NCI-H2171 treated with DMSO at 0.1 percent for 48 hours (cell line): ENCODE measurements at regions not wholly inside any gene's neighbourhood (a gene's known extent, or its start where the extent isn't known, plus 50 kb on each side); places are given as distances from the start of the nearest gene placed in this dataset.
"Not testable (repeated sequence)": the region's sequence is repeated elsewhere in the genome, so short reads cannot be mapped to it uniquely, and the experiment has no call there.

Experiments
- DNase-seq: peaks from one replicate; lab custom pipeline; 2025; lab: John Stamatoyannopoulos, UW

GRCh38 chr21:15431053-15431452, 298.7 kb upstream of the USP25 start:
- DNase-seq = no peak

- DNase-seq = no peak
Measured at GRCh38 chr21:15433091-15433490, 296.7 kb upstream of the USP25 start.

- DNase-seq = no peak
Measured at GRCh38 chr21:15434163-15434905, 295.4 kb upstream of the USP25 start.

GRCh38 chr21:15436031-15436430, 293.8 kb upstream of the USP25 start:
- DNase-seq = no peak

GRCh38 chr21:15437883-15438282, 291.9 kb upstream of the USP25 start:
- no peak for DNase-seq

GRCh38 chr21:15439726-15440125, 290.1 kb upstream of the USP25 start:
- no peak for DNase-seq

- DNase-seq = no peak
Measured at GRCh38 chr21:15441060-15441493, 288.7 kb upstream of the USP25 start.

- DNase-seq = no peak
Measured at GRCh38 chr21:15441992-15442391, 287.8 kb upstream of the USP25 start.

GRCh38 chr21:15442743-15443469, 286.9 kb upstream of the USP25 start:
- DNase-seq = no peak

GRCh38 chr21:15443740-15444117, 286.1 kb upstream of the USP25 start:
- no peak for DNase-seq

- DNase-seq = no peak
Measured at GRCh38 chr21:15444118-15444960, 285.4 kb upstream of the USP25 start.

- DNase-seq = no peak
Measured at GRCh38 chr21:15445327-15445726, 284.5 kb upstream of the USP25 start.

GRCh38 chr21:15446223-15446622, 283.6 kb upstream of the USP25 start:
- DNase-seq = no peak

- no peak for DNase-seq
Measured at GRCh38 chr21:15449556-15449955, 280.2 kb upstream of the USP25 start.

GRCh38 chr21:15453261-15453660, 276.5 kb upstream of the USP25 start:
- DNase-seq = no peak

GRCh38 chr21:15453785-15454184, 276.0 kb upstream of the USP25 start:
- not testable (repeated sequence) for DNase-seq

- not testable (repeated sequence) for DNase-seq
Measured at GRCh38 chr21:15454931-15455330, 274.9 kb upstream of the USP25 start.

- DNase-seq = no peak
Measured at GRCh38 chr21:15455819-15456462, 273.8 kb upstream of the USP25 start.

- DNase-seq = no peak
Measured at GRCh38 chr21:15457965-15458364, 271.8 kb upstream of the USP25 start.

GRCh38 chr21:15462092-15462491, 267.7 kb upstream of the USP25 start:
- DNase-seq = no peak

- DNase-seq = no peak
Measured at GRCh38 chr21:15466329-15466728, 263.5 kb upstream of the USP25 start.

GRCh38 chr21:15468368-15468767, 261.4 kb upstream of the USP25 start:
- DNase-seq = no peak
